KMS-11 (cell line): ENCODE measurements at regions not wholly inside any gene's neighbourhood (a gene's known extent, or its start where the extent isn't known, plus 50 kb on each side); places are given as distances from the start of the nearest gene placed in this dataset.

Source experiments
- H2AFZ ChIP-seq: fragments of 200-600 bp; sonication (generic); 2 replicates; pipeline ENCODE4 v1.6.1; 2016; ENCODE audit warnings: antibody characterized with exemption, mixed run types, low read depth
- H3K27ac ChIP-seq: fragments of 200-600 bp; sonication (generic); 2 replicates; pipeline ENCODE4 v1.6.1; 2016; ENCODE audit warnings: mild to moderate bottlenecking, mixed run types
- H3K27me3 ChIP-seq: fragments of 200-600 bp; sonication (generic); 2 replicates; pipeline ENCODE4 v1.6.1; 2017; ENCODE audit warnings: mild to moderate bottlenecking, low read depth, mixed run types, moderate library complexity; ENCODE audit not compliant: insufficient read depth
- H3K36me3 ChIP-seq: fragments of 200-600 bp; sonication (generic); 2 replicates; pipeline ENCODE4 v1.6.1; 2017; ENCODE audit warnings: mild to moderate bottlenecking, mixed run types; ENCODE audit not compliant: insufficient read depth
- H3K4me1 ChIP-seq: fragments of 200-600 bp; sonication (generic); 2 replicates; pipeline ENCODE4 v1.6.1; 2016; ENCODE audit warnings: mild to moderate bottlenecking, low read depth, mixed run types; ENCODE audit not compliant: poor library complexity, severe bottlenecking
- H3K4me2 ChIP-seq: fragments of 200-600 bp; sonication (generic); 2 replicates; pipeline ENCODE4 v1.7.0; 2016; ENCODE audit warnings: mild to moderate bottlenecking, mixed run types
- H3K4me3 ChIP-seq: fragments of 200-600 bp; sonication (generic); IDR thresholded peaks from 2 replicates; pipeline ENCODE4 v1.6.1; 2017; ENCODE audit warnings: low read depth, low read length, mixed read lengths; ENCODE audit not compliant: insufficient read depth
- H3K79me2 ChIP-seq: fragments of 200-600 bp; sonication (generic); 2 replicates; pipeline ENCODE4 v1.6.1; 2016; ENCODE audit warnings: low read depth, mixed run types; ENCODE audit not compliant: insufficient read depth
- H3K9ac ChIP-seq: fragments of 200-600 bp; sonication (generic); 2 replicates; pipeline ENCODE4 v1.6.1; 2016; ENCODE audit warnings: mild to moderate bottlenecking, mixed run types
- H4K20me1 ChIP-seq: fragments of 200-600 bp; sonication (generic); 2 replicates; pipeline ENCODE4 v1.6.1; 2016; ENCODE audit warnings: mild to moderate bottlenecking, mixed run types; ENCODE audit not compliant: insufficient read depth
- TF ChIP-seq, protein P1 (sequence below): fragments of 200-600 bp; sonication (generic); conservative IDR thresholded peaks from 2 replicates; pipeline ENCODE4 v1.6.1; 2017; ENCODE audit warnings: low read depth, mild to moderate bottlenecking, antibody characterized with exemption, low read length, moderate library complexity, mixed read lengths

DNA sequence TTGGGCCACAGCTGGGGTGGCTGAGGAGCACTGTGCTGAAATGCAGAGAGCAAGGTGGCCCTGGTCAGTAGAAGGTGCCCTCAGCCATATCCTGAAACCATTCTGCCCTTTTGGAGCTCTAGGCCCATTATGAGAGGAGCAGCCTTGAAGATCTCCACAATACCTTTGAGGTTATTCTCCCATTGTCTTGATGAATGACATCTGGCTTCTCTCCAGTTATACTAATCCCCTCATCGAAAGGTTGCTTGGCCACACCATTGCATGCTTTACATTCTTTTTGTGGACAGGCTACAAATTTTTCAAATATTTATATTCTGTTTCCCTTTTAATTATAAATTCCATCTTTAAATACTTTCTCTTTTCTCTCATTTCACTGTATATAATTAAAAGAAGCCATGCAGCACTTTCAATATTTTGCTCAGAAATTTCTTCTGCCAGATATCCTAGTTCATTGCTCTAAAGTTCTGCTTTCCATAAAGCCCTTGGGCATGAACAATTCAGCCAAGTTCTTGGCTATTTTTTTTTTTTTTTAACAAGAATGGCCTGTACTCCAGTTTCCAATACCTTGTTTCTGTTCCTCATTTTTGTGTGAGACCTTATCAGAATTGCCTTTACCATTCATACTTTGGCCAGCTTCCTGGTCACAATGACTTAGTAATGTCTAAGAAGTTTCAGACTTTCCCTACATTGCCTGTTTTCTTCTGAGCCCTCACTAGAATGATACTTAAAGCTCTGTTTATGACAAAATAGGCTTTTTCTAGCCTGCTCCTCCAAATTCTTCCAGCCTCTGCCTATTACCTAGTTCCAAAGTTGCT, 138.9 kb upstream of the SGO1 start:
- H3K27ac ChIP-seq = no peak overlapping the region
- H3K79me2 ChIP-seq = no peaks in the 10 kb centered on the region
- H3K4me1 ChIP-seq = no peaks in the 10 kb centered on the region
- H3K4me2 ChIP-seq = no peak overlapping the region
- no peaks in the 10 kb centered on the region for H4K20me1 ChIP-seq
- no peak overlapping the region for H3K9ac ChIP-seq
- no peaks in the 10 kb centered on the region for H3K27me3 ChIP-seq
- TF ChIP-seq, protein P1, sequence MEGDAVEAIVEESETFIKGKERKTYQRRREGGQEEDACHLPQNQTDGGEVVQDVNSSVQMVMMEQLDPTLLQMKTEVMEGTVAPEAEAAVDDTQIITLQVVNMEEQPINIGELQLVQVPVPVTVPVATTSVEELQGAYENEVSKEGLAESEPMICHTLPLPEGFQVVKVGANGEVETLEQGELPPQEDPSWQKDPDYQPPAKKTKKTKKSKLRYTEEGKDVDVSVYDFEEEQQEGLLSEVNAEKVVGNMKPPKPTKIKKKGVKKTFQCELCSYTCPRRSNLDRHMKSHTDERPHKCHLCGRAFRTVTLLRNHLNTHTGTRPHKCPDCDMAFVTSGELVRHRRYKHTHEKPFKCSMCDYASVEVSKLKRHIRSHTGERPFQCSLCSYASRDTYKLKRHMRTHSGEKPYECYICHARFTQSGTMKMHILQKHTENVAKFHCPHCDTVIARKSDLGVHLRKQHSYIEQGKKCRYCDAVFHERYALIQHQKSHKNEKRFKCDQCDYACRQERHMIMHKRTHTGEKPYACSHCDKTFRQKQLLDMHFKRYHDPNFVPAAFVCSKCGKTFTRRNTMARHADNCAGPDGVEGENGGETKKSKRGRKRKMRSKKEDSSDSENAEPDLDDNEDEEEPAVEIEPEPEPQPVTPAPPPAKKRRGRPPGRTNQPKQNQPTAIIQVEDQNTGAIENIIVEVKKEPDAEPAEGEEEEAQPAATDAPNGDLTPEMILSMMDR = no peak
- no peak overlapping the region for H2AFZ ChIP-seq
- H3K36me3 ChIP-seq = no peaks in the 10 kb centered on the region
- H3K4me3 ChIP-seq = no peak overlapping the region

DNA sequence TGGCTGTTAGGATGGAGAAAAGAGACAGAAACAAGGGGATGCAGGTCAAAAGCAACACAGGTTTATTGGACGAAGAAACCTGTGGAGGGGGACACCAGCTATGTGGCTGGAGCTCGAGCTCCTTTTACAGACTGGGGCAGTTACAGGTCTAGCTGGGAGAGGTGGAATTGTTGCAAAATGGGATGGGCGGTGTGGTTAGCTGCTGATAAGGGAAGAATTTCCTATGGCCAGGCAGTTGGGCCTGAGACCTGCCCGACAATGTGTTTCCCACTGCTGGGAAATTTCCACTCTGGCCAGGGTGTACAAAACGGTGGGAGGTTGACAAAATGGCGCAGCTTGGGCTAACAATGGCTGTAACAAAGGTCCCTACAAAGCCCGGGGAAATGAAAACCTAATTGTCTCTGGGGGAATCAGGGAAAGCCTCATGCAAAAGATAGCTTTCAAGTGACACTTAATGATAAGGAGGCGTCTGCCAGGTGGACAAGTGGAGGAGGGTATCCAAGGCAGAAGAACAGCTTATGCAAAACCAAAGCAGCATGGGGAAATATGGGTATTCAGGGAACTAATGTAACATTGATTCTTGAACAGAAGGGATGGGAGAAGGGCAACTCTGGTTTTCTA, 137.4 kb upstream of the SGO1 start:
- no peaks in the 10 kb centered on the region for H4K20me1 ChIP-seq
- H3K9ac ChIP-seq = no peak overlapping the region
- H3K4me2 ChIP-seq = no peak overlapping the region
- no peak overlapping the region for H2AFZ ChIP-seq
- no peaks in the 10 kb centered on the region for H3K27me3 ChIP-seq
- TF ChIP-seq, protein P1 = no peak
- no peak overlapping the region for H3K27ac ChIP-seq
- no peaks in the 10 kb centered on the region for H3K36me3 ChIP-seq
- H3K4me3 ChIP-seq = no peak overlapping the region
- no peaks in the 10 kb centered on the region for H3K79me2 ChIP-seq
- H3K4me1 ChIP-seq = no peaks in the 10 kb centered on the region

DNA sequence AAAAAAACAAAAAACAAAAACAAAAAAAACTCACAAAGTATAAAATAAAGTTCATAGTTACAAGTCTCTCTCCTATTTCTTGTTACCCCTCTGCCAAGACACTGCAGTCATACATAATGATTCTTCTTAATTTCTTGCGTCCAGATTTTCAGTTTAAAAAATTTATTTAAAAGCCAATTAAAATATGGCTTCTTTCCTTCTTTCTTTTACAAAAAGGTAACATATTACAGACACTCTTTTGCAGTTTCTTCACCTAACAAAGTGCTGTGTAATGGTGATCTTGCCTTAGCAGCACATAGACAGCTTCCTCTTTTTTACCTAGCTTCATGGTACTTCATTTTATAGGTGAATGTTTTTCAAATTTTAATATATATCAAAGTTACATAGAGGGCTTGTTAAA, 136.1 kb upstream of the SGO1 start:
- H3K4me2 ChIP-seq = no peak overlapping the region
- H3K27ac ChIP-seq = no peak overlapping the region
- no peak overlapping the region for H3K4me3 ChIP-seq
- H3K27me3 ChIP-seq = no peaks in the 10 kb centered on the region
- no peak overlapping the region for H2AFZ ChIP-seq
- H3K9ac ChIP-seq = no peak overlapping the region
- no peaks in the 10 kb centered on the region for H3K4me1 ChIP-seq
- H3K36me3 ChIP-seq = no peaks in the 10 kb centered on the region
- H3K79me2 ChIP-seq = no peaks in the 10 kb centered on the region
- no peaks in the 10 kb centered on the region for H4K20me1 ChIP-seq
- TF ChIP-seq, protein P1 = no peak

DNA sequence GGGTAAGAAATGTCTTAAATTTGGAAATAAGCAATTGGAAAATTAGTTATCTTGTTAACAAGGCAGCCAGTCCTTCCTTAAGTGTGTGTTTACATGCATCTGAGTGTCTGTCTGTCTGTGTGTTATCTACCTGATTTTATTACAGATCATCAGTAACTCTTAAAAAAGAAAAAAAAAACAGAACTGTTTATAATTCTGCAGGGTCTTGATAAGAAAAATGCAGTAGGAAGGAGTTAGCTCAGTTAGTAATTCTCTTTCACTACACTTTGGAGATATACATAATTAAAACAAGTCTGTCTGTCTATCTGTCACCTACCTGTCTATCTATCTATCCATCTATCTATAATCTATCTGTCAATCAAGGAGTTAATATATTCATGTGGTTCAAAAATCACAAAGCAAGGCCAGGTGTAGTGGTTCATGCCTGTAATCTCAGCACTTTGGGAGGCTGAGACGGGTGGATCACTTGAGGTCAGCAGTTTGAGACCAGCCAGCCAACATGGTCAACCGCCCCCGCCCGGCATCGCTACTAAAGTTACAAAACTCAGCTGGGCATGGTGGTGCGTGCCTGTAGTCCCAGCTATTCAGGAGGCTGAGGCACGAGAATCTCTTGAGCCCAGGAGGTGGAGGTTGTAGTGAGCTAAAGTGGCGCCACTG, 135.5 kb upstream of the SGO1 start:
- Histone ChIP-seq H3K79me2 (no peaks in the 10 kb centered on the region), H3K27ac (no peak overlapping the region), H3K4me2 (no peak overlapping the region), H3K4me1 (no peaks in the 10 kb centered on the region), H3K36me3 (no peaks in the 10 kb centered on the region), H4K20me1 (no peaks in the 10 kb centered on the region), H2AFZ (no peak overlapping the region), H3K27me3 (no peaks in the 10 kb centered on the region), H3K9ac (no peak overlapping the region), H3K4me3 (no peak overlapping the region)
- TF ChIP-seq, protein P1 = no peak
